ENCODE measurements at regions not wholly inside any gene's neighbourhood (a gene's known extent, or its start where the extent isn't known, plus 50 kb on each side); places are given as distances from the start of the nearest gene placed in this dataset.

- TF ChIP-seq CTCF (conservative IDR thresholded peaks at IDR 0.05): no peak
- TF ChIP-seq ZFX (IDR thresholded peaks at IDR 0.05): no peak
Measured at GRCh38 chr2:9686061-9686460, 55.3 kb upstream of the YWHAQ start.

Data from C4-2B (cell line).